ENCODE measurements at regions not wholly inside any gene's neighbourhood (a gene's known extent, or its start where the extent isn't known, plus 50 kb on each side); places are given as distances from the start of the nearest gene placed in this dataset.

GRCh38 chr2:134079373-134079772 is 174.5 kb upstream of the MGAT5 start (continued):
- TF ChIP-seq CEBPB (IDR thresholded peaks at IDR 0.05; ENCODE audit: low read depth) (no peak), JUND (IDR thresholded peaks at IDR 0.05) (no peak), TCF7L2 (IDR thresholded peaks at IDR 0.05; ENCODE audit: borderline replicate concordance, extremely low read depth, insufficient read depth, insufficient read length) (no peak), FOSL1 (IDR thresholded peaks at IDR 0.05; ENCODE audit: low read depth) (no peak)

- BruUV-seq (replicated peaks) = no TSS peak
- no peaks in the 10 kb centered on the region for H3K9me3 ChIP-seq (ENCODE audit: control insufficient read depth in 1 of 2, insufficient read depth in 1 of 2, low read depth in 1 of 2, low read length in 2 of 2)
- H3K4me3 ChIP-seq (replicated peaks in 1 of 2; ENCODE audit: low read depth in 1 of 2, low read length in 2 of 2) = no peak overlapping the region
- H2AFZ ChIP-seq (ENCODE audit: low read depth, low read length, poor library complexity, severe bottlenecking) = no peak overlapping the region
- no peaks in the 10 kb centered on the region for H3K79me2 ChIP-seq (ENCODE audit: insufficient read depth, low read length)
- peaks cover 7% of the 10 kb centered on the region; the same call in 1 of the 2 replicates for H3K27me3 ChIP-seq (ENCODE audit: insufficient read depth, low read length)
- H3K9me2 ChIP-seq (ENCODE audit: insufficient read depth) = no peaks in the 10 kb centered on the region
- ATAC-seq (no peak), DNase-seq (ENCODE audit: low read depth, low spot score) (no peak)
- H3K4me2 ChIP-seq (ENCODE audit: low read length) = no peak overlapping the region
- H3K27ac ChIP-seq (ENCODE audit: low read depth, low read length) = no peak overlapping the region
- no peaks in the 10 kb centered on the region for H4K20me1 ChIP-seq (ENCODE audit: insufficient read depth)
- H3K4me1 ChIP-seq (ENCODE audit: control insufficient read depth in 1 of 2, insufficient read depth in 2 of 2, low read length in 2 of 2) = no peaks in the 10 kb centered on the region
- no peak overlapping the region for H3K9ac ChIP-seq (ENCODE audit: low read length)
- TF ChIP-seq ELF1 (IDR thresholded peaks at IDR 0.05; ENCODE audit: borderline replicate concordance, low read depth) (no peak), FOSL1 (IDR thresholded peaks at IDR 0.05; ENCODE audit: low read depth) (no peak), POLR2A (IDR thresholded peaks at IDR 0.05; ENCODE audit: borderline replicate concordance, extremely low read depth, insufficient read depth, insufficient read length) (no peak), ZBTB33 (IDR thresholded peaks at IDR 0.05; ENCODE audit: extremely low read depth, insufficient replicate concordance, low read length) (no peak), SP1 (IDR thresholded peaks at IDR 0.05; ENCODE audit: low read depth) (no peak), CBX3 (IDR thresholded peaks at IDR 0.05; ENCODE audit: low read depth) (no peak), POLR2AphosphoS5 (IDR thresholded peaks at IDR 0.05; ENCODE audit: low read depth, low read length) (no peak)
- intact Hi-C loops (cut with micrococcal nuclease) = no loop called here
- POLR2A ChIA-PET = no interaction called here
- RAD21 ChIA-PET (ENCODE audit: low non-redundant PET in 1 of 2, low total read pairs in 2 of 2, uncharacterized antibody in 2 of 2, unreplicated experiment in 2 of 2) = no interaction called here
- CTCF ChIA-PET = no interaction called here
- no peaks in the 10 kb centered on the region for H3K36me3 ChIP-seq (ENCODE audit: control insufficient read depth in 1 of 2, insufficient read depth in 2 of 2, low read length in 2 of 2)
These were observed 173.3 kb upstream of the MGAT5 start for GRCh38 chr2:134080386-134081089.
